SK-N-SH (cell line): ENCODE measurements at regions not wholly inside any gene's neighbourhood (a gene's known extent, or its start where the extent isn't known, plus 50 kb on each side); places are given as distances from the start of the nearest gene placed in this dataset.

Experiments
- CTCF ChIA-PET: fragments of 300-600, 350-600 bp; formaldehyde crosslinking; extraction: SDS; loops from one replicate; lab custom pipeline; 2021; lab: Yijun Ruan, JAX
- POLR2A ChIA-PET: fragments of 350-600 bp; sonication (Branson Sonifier 250); formaldehyde crosslinking; extraction: SDS; loops from one replicate; lab custom pipeline; 2020; ENCODE audit warnings: antibody characterized with exemption, inconsistent platforms; lab: Yijun Ruan, JAX
- DNase-seq: peaks from one replicate; pipeline ENCODE4 v3.0.0; 2012
- H2AFZ ChIP-seq: fragments of 200-600 bp; sonication (generic); 2 replicates; pipeline ENCODE4 v1.8.1; 2016; ENCODE audit warnings: antibody characterized with exemption, mild to moderate bottlenecking, low read depth
- H3F3A ChIP-seq: fragments of 200-600 bp; sonication (generic); replicated peaks from 2 replicates; pipeline ENCODE3; 2016; ENCODE audit warnings: antibody characterized with exemption, mild to moderate bottlenecking; ENCODE audit not compliant: insufficient read depth
- H3K27ac ChIP-seq, 2 experiments: fragments of 200-500 bp in 1 of 2; fragments of 200-600 bp in 1 of 2; sonication (Bioruptor generic) in 1 of 2; sonication (generic), shearing (Covaris generic) in 1 of 2; 2 replicates each; pipeline versions ENCODE4 v1.5.1 to v1.6.1; 2014 to 2016; ENCODE audit warnings: low read depth in 2 of 2, inconsistent platforms in 1 of 2, low read length in 1 of 2, mild to moderate bottlenecking in 1 of 2, mixed read lengths in 1 of 2
- H3K27me3 ChIP-seq: fragments of 200-600 bp; sonication (generic), shearing (Covaris generic); 2 replicates; pipeline ENCODE4 v1.6.1; 2016; ENCODE audit warnings: mixed run types; ENCODE audit not compliant: insufficient read depth
- H3K36me3 ChIP-seq, 2 experiments: fragments of 200-500 bp in 1 of 2; fragments of 200-600 bp in 1 of 2; sonication (Bioruptor generic) in 1 of 2; sonication (generic) in 1 of 2; replicated peaks in 1 of 2; 2 replicates each; pipeline versions ENCODE3 to v1.5.1; 2014 to 2016; ENCODE audit warnings: low read length in 1 of 2, mild to moderate bottlenecking in 1 of 2; ENCODE audit not compliant: insufficient read depth in 2 of 2, control insufficient read depth in 1 of 2
- H3K4me1 ChIP-seq, 2 experiments: fragments of 200-500 bp in 1 of 2; fragments of 200-600 bp in 1 of 2; sonication (Bioruptor generic) in 1 of 2; sonication (generic), shearing (Covaris generic) in 1 of 2; 2 replicates each; pipeline versions ENCODE4 v1.5.1 to v1.6.1; 2014 to 2016; ENCODE audit warnings: low read depth in 1 of 2, low read length in 1 of 2, mixed run types in 1 of 2; ENCODE audit not compliant: insufficient read depth in 2 of 2, control insufficient read depth in 1 of 2
- H3K4me2 ChIP-seq: fragments of 200-600 bp; sonication (generic), shearing (Covaris generic); 2 replicates; pipeline ENCODE4 v1.6.1; 2017; ENCODE audit warnings: mixed run types
- H3K4me3 ChIP-seq, 2 experiments: fragments of 200-500 bp in 1 of 2; fragments of 200-600 bp in 1 of 2; sonication (Bioruptor generic) in 1 of 2; sonication (generic), shearing (Covaris generic) in 1 of 2; 2 replicates each; pipeline versions ENCODE4 v1.5.1 to v1.8.1; 2014 to 2016; ENCODE audit warnings: low read depth in 2 of 2, inconsistent platforms in 1 of 2, low read length in 1 of 2, mild to moderate bottlenecking in 1 of 2, mixed read lengths in 1 of 2, moderate library complexity in 1 of 2
- H3K79me2 ChIP-seq: fragments of 200-600 bp; sonication (generic); 2 replicates; pipeline ENCODE4 v1.8.1; 2017; ENCODE audit warnings: mild to moderate bottlenecking; ENCODE audit not compliant: insufficient read depth
- H3K9ac ChIP-seq: fragments of 200-600 bp; sonication (generic); 2 replicates; pipeline ENCODE4 v1.6.1; 2017; ENCODE audit warnings: mixed run types
- H3K9me2 ChIP-seq: fragments of 200-600 bp; sonication (generic); 2 replicates; pipeline ENCODE4 v1.6.1; 2017; ENCODE audit warnings: mixed run types
- H3K9me3 ChIP-seq: fragments of 200-600 bp; sonication (generic); 2 replicates; pipeline ENCODE4 v1.6.1; 2017; ENCODE audit warnings: mixed run types, mild to moderate bottlenecking, moderate library complexity
- H4K20me1 ChIP-seq: fragments of 200-600 bp; sonication (generic); 2 replicates; pipeline ENCODE4 v1.6.1; 2017; ENCODE audit warnings: mild to moderate bottlenecking, mixed run types; ENCODE audit not compliant: insufficient read depth
- CTCF ChIP-seq: fragments of 200-600 bp; sonication (generic); IDR thresholded peaks from 2 replicates; pipeline ENCODE4 v1.6.1; 2017; ENCODE audit warnings: antibody characterized with exemption, mild to moderate bottlenecking, moderate library complexity
- ELF1 ChIP-seq: IDR thresholded peaks from 2 replicates; pipeline ENCODE4 v1.4.0; 2012
- EP300 ChIP-seq, 2 experiments: IDR thresholded peaks; 2 replicates each; pipeline versions ENCODE4 v1.4.0 to v1.6.1; 2012; ENCODE audit warnings: borderline replicate concordance in 1 of 2, low read depth in 1 of 2, low read length in 1 of 2
- FOSL2 ChIP-seq: IDR thresholded peaks from 2 replicates; pipeline ENCODE4 v1.4.0; 2012; ENCODE audit warnings: low read depth, mild to moderate bottlenecking, moderate library complexity, borderline replicate concordance
- FOXJ3 ChIP-seq: sonication (generic); formaldehyde crosslinking; IDR thresholded peaks from 2 replicates; pipeline ENCODE4 v1.5.1; 2020; ENCODE audit warnings: mild to moderate bottlenecking, missing genetic modification reagents
- GATA2 ChIP-seq: sonication (generic); formaldehyde crosslinking; IDR thresholded peaks from 2 replicates; pipeline ENCODE4 v1.5.0; 2020; ENCODE audit warnings: mild to moderate bottlenecking, missing genetic modification reagents
- MEF2A ChIP-seq: IDR thresholded peaks from 2 replicates; pipeline ENCODE4 v1.4.0; 2012; ENCODE audit warnings: low read depth, borderline replicate concordance
- MXI1 ChIP-seq: IDR thresholded peaks from 2 replicates; pipeline ENCODE4 v1.6.1; 2012; ENCODE audit warnings: mild to moderate bottlenecking, low read depth, low read length, improper control_type of control experiment
- NRF1 ChIP-seq: IDR thresholded peaks from 2 replicates; pipeline ENCODE4 v1.6.1; 2012; ENCODE audit warnings: low read depth, mild to moderate bottlenecking, low read length
- PBX3 ChIP-seq: IDR thresholded peaks from 2 replicates; pipeline ENCODE4; 2012
- RCOR1 ChIP-seq: fragments of 150-350 bp; IDR thresholded peaks from 2 replicates; pipeline ENCODE4 v1.6.1; 2017; ENCODE audit warnings: antibody characterized with exemption, low read length
- RXRA ChIP-seq: IDR thresholded peaks from 2 replicates; pipeline ENCODE4 v1.4.0; 2012; ENCODE audit warnings: low read depth, mild to moderate bottlenecking, borderline replicate concordance
- SMC3 ChIP-seq: IDR thresholded peaks from 2 replicates; pipeline ENCODE4 v1.6.1; 2012; ENCODE audit warnings: low read depth, low read length, improper control_type of control experiment
- TCF12 ChIP-seq: IDR thresholded peaks from 2 replicates; pipeline ENCODE4 v1.4.0; 2012
- TEAD4 ChIP-seq: IDR thresholded peaks from 2 replicates; pipeline ENCODE4 v1.4.0; 2012; ENCODE audit warnings: mild to moderate bottlenecking, borderline replicate concordance; ENCODE audit not compliant: insufficient read depth
- WGBS: methylation state at CpG from one replicate; pipeline ENCODE4 v1.1.6; 2017; ENCODE audit warnings: low lambda C conversion rate; 5-methylcytosine and 5-hydroxymethylcytosine counted together
- TF ChIP-seq, protein P1 (sequence below): IDR thresholded peaks from 2 replicates; pipeline ENCODE4 v1.6.1; 2012; ENCODE audit warnings: mild to moderate bottlenecking, low read depth, low read length, moderate library complexity
- TF ChIP-seq, protein P2 (sequence below): fragments of 150-350 bp; IDR thresholded peaks from 2 replicates; pipeline ENCODE4 v1.6.1; 2017; ENCODE audit warnings: antibody characterized with exemption, low read length, low read depth, borderline replicate concordance

- Histone ChIP-seq H3K9ac (no peak overlapping the region), H2AFZ (no peak overlapping the region), H3F3A (no peaks in the 10 kb centered on the region), H4K20me1 (no peaks in the 10 kb centered on the region), H3K9me2 (no peaks in the 10 kb centered on the region), H3K4me1 (peaks cover 0 to 9% of the 10 kb centered on the region in 2 experiments; a peak in 1 of 4 replicates), H3K79me2 (no peaks in the 10 kb centered on the region), H3K27ac (no peak overlapping the region), H3K27me3 (no peaks in the 10 kb centered on the region), H3K9me3 (no peaks in the 10 kb centered on the region), H3K4me3 (no peak overlapping the region), H3K36me3 (no peaks in the 10 kb centered on the region), H3K4me2 (no peak overlapping the region)
- TF ChIP-seq TEAD4 (no peak), FOSL2 (no peak), CTCF (no peak), ELF1 (no peak), RXRA (no peak), PBX3 (no peak), EP300 (IDR thresholded peaks at IDR 0.05; ENCODE audit: borderline replicate concordance in 1 of 2, low read depth in 1 of 2, low read length in 1 of 2) (no peak), TCF12 (no peak), NRF1 (no peak), GATA2 (CRISPR knock-in tag) (no peak), MEF2A (no peak), SMC3 (no peak), RCOR1 (no peak), FOXJ3 (CRISPR knock-in tag) (no peak), MXI1 (no peak)
- TF ChIP-seq, protein P1, sequence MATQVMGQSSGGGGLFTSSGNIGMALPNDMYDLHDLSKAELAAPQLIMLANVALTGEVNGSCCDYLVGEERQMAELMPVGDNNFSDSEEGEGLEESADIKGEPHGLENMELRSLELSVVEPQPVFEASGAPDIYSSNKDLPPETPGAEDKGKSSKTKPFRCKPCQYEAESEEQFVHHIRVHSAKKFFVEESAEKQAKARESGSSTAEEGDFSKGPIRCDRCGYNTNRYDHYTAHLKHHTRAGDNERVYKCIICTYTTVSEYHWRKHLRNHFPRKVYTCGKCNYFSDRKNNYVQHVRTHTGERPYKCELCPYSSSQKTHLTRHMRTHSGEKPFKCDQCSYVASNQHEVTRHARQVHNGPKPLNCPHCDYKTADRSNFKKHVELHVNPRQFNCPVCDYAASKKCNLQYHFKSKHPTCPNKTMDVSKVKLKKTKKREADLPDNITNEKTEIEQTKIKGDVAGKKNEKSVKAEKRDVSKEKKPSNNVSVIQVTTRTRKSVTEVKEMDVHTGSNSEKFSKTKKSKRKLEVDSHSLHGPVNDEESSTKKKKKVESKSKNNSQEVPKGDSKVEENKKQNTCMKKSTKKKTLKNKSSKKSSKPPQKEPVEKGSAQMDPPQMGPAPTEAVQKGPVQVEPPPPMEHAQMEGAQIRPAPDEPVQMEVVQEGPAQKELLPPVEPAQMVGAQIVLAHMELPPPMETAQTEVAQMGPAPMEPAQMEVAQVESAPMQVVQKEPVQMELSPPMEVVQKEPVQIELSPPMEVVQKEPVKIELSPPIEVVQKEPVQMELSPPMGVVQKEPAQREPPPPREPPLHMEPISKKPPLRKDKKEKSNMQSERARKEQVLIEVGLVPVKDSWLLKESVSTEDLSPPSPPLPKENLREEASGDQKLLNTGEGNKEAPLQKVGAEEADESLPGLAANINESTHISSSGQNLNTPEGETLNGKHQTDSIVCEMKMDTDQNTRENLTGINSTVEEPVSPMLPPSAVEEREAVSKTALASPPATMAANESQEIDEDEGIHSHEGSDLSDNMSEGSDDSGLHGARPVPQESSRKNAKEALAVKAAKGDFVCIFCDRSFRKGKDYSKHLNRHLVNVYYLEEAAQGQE = no peak
- TF ChIP-seq, protein P2, sequence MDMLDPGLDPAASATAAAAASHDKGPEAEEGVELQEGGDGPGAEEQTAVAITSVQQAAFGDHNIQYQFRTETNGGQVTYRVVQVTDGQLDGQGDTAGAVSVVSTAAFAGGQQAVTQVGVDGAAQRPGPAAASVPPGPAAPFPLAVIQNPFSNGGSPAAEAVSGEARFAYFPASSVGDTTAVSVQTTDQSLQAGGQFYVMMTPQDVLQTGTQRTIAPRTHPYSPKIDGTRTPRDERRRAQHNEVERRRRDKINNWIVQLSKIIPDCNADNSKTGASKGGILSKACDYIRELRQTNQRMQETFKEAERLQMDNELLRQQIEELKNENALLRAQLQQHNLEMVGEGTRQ = no peak
- DNase-seq = no peak
- ChIA-PET POLR2A (interaction anchor here (0.7 kb wide), 1 partner anchor 53 kb away, joined by 3 read pairs; no protein-coding TSS in a partner anchor), CTCF (interaction anchor here (0.6 to 13.3 kb wide), 5 partner anchors 15 to 122 kb away, joined by 3 to 149 read pairs (median 4); no protein-coding TSS in a partner anchor)
- WGBS = 80% methylated on average over 8 of the region's 8 CpGs
Observed at GRCh38 chr17:79280010-79280409, 205.4 kb downstream of the ENGASE start.
